WTC11 (cell line): ENCODE measurements at regions not wholly inside any gene's neighbourhood (a gene's known extent, or its start where the extent isn't known, plus 50 kb on each side); places are given as distances from the start of the nearest gene placed in this dataset.

ENCODE experiments used
- ATF1 ChIP-seq: sonication (generic); formaldehyde crosslinking; IDR thresholded peaks from 2 replicates; pipeline ENCODE4 v1.8.1; 2023; ENCODE audit warnings: mild to moderate bottlenecking, moderate library complexity, missing genetic modification reagents
- CTCF ChIP-seq: fragments of 200-600 bp; IDR thresholded peaks from 2 replicates; pipeline ENCODE4 v1.8.0; 2022; ENCODE audit warnings: antibody characterized with exemption
- ELF4 ChIP-seq: sonication (generic); formaldehyde crosslinking; IDR thresholded peaks from 2 replicates; pipeline ENCODE4 v1.8.1; 2022; ENCODE audit warnings: low read depth, mild to moderate bottlenecking, moderate library complexity, missing genetic modification reagents
- ESRRA ChIP-seq: sonication (generic); formaldehyde crosslinking; IDR thresholded peaks from 2 replicates; pipeline ENCODE4 v1.8.1; 2022; ENCODE audit warnings: mild to moderate bottlenecking, missing genetic modification reagents, borderline replicate concordance
- ETV6 ChIP-seq: sonication (generic); formaldehyde crosslinking; IDR thresholded peaks from 2 replicates; pipeline ENCODE4 v1.8.1; 2022; ENCODE audit warnings: mild to moderate bottlenecking, missing genetic modification reagents
- FOXJ3 ChIP-seq: sonication (generic); formaldehyde crosslinking; IDR thresholded peaks from 2 replicates; pipeline ENCODE4 v1.9.0; 2021; ENCODE audit warnings: missing genetic modification reagents, mild to moderate bottlenecking, borderline replicate concordance
- FOXP1 ChIP-seq: sonication (generic); formaldehyde crosslinking; IDR thresholded peaks from 2 replicates; pipeline ENCODE4 v1.8.0; 2022; ENCODE audit warnings: missing genetic modification reagents, mild to moderate bottlenecking, moderate library complexity, borderline replicate concordance
- MYBL2 ChIP-seq: sonication (generic); formaldehyde crosslinking; IDR thresholded peaks from 2 replicates; pipeline ENCODE4 v1.8.1; 2023; ENCODE audit warnings: mild to moderate bottlenecking, moderate library complexity, missing genetic modification reagents
- PRRX2 ChIP-seq: fragments of 250-450 bp; sonication (Bioruptor Pico); IDR thresholded peaks from 2 replicates; pipeline ENCODE4 v1.8.0; 2021; ENCODE audit warnings: mild to moderate bottlenecking
- RORB ChIP-seq: fragments of 250-450 bp; sonication (Bioruptor Pico); IDR thresholded peaks from 2 replicates; pipeline ENCODE4 v1.9.0; 2021; ENCODE audit warnings: mild to moderate bottlenecking
- USF1 ChIP-seq: sonication (generic); formaldehyde crosslinking; IDR thresholded peaks from 2 replicates; pipeline ENCODE4 v1.8.0; 2022; ENCODE audit warnings: mild to moderate bottlenecking, missing genetic modification reagents
- ZNF138 ChIP-seq: sonication (generic); formaldehyde crosslinking; conservative IDR thresholded peaks from 2 replicates; pipeline ENCODE4 v1.8.1; 2022; ENCODE audit warnings: mild to moderate bottlenecking, moderate library complexity, missing genetic modification reagents
- TF ChIP-seq, protein P1 (sequence below): sonication (generic); formaldehyde crosslinking; IDR thresholded peaks from 2 replicates; pipeline ENCODE4 v1.8.1; 2022; ENCODE audit warnings: missing genetic modification reagents, borderline replicate concordance
- TF ChIP-seq, protein P2 (sequence below): sonication (generic); formaldehyde crosslinking; IDR thresholded peaks from 2 replicates; pipeline ENCODE4 v1.8.0; 2022; ENCODE audit warnings: mild to moderate bottlenecking, missing genetic modification reagents

DNA sequence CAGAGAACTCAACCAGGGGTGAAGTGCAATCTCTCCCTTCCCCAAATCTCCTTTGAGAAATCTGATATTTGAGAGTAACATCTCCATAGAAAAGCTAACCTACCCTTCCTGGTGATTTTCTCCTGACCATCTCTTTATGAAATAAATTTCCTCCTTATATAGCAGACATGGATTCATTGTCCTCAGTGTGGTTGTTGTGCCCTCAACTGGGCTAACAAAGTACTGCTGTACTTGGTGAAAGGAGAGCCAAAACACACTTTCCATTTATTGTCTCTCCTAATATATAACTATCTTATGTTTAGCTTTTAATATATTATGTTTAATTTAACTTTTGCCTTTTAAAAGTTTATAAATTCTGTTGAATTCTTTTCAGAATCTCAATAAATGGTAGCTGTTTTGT is 65.1 kb upstream of the SLCO1B1 start:
- no peak for TF ChIP-seq CTCF
- TF ChIP-seq ZNF138 (CRISPR knock-in tag) = no peak
- TF ChIP-seq ELF4 = no peak
- TF ChIP-seq FOXP1 = no peak
- TF ChIP-seq PRRX2 = no peak
- no peak for TF ChIP-seq ATF1
- no peak for TF ChIP-seq RORB (CRISPR knock-in tag)
- TF ChIP-seq FOXJ3 = no peak
- no peak for TF ChIP-seq MYBL2
- no peak for TF ChIP-seq ESRRA
- no peak for TF ChIP-seq USF1 (CRISPR knock-in tag)
- TF ChIP-seq, protein P1, sequence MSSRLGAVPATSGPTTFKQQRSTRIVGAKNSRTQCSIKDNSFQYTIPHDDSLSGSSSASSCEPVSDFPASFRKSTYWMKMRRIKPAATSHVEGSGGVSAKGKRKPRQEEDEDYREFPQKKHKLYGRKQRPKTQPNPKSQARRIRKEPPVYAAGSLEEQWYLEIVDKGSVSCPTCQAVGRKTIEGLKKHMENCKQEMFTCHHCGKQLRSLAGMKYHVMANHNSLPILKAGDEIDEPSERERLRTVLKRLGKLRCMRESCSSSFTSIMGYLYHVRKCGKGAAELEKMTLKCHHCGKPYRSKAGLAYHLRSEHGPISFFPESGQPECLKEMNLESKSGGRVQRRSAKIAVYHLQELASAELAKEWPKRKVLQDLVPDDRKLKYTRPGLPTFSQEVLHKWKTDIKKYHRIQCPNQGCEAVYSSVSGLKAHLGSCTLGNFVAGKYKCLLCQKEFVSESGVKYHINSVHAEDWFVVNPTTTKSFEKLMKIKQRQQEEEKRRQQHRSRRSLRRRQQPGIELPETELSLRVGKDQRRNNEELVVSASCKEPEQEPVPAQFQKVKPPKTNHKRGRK = no peak
- no peak for TF ChIP-seq ETV6 (CRISPR knock-in tag)
- TF ChIP-seq, protein P2, sequence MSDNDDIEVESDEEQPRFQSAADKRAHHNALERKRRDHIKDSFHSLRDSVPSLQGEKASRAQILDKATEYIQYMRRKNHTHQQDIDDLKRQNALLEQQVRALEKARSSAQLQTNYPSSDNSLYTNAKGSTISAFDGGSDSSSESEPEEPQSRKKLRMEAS (CRISPR knock-in tag) = no peak
